ENCODE measurements at regions not wholly inside any gene's neighbourhood (a gene's known extent, or its start where the extent isn't known, plus 50 kb on each side); places are given as distances from the start of the nearest gene placed in this dataset.

DNA sequence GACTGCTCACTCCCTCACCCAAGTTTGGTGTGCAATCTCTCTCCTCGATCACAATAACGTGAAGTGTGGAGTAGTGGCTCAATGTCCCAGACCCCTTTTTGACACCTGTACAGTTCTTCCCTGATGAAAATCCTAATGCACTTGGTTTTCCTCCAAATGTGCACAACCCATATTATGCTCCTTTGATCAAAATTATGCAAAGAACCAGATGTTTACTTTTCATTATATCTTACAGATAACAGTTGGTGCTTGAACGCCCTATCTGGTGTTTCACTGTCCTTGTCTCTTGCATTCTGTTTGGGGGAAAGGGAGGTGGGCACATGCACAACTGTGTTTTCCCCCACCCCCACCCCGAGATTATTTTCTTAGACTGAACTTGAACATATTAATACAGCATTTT, 85.0 kb upstream of the CREB1 start:
- no peak overlapping the region for H3K27ac ChIP-seq (ENCODE audit: low read depth in 1 of 2, low read length in 2 of 2)
- no peaks in the 10 kb centered on the region for H3K27me3 ChIP-seq (ENCODE audit: control insufficient read depth in 2 of 2, insufficient read depth in 2 of 2, low read length in 2 of 2)
- H3K4me3 ChIP-seq (replicated peaks in 1 of 3; ENCODE audit: low read depth in 2 of 3, low read length in 3 of 3) = no peak overlapping the region
- peaks cover 0 to 3% (median 2%) of the 10 kb centered on the region in 3 donors for H3K27me3 Mint-ChIP-seq (ENCODE audit: low read depth in 3 of 3)
- H4K20me1 ChIP-seq (ENCODE audit: insufficient read depth, low read length) = no peaks in the 10 kb centered on the region
- H3K4me1 Mint-ChIP-seq = no peaks in the 10 kb centered on the region
- H3K4me2 ChIP-seq (replicated peaks; ENCODE audit: extremely low read depth, low read length, poor library complexity, severe bottlenecking) = no peak overlapping the region
- H3K4me3 Mint-ChIP-seq = no peak overlapping the region
- H3K9ac ChIP-seq (ENCODE audit: insufficient read depth, low read length, poor library complexity, severe bottlenecking) = no peak overlapping the region
- peaks cover 0 to 2% (median 0%) of the 10 kb centered on the region in 7 donors for H3K9me3 Mint-ChIP-seq
- H2AFZ ChIP-seq (ENCODE audit: insufficient read depth, low read depth, low read length, poor library complexity, severe bottlenecking) = no peak overlapping the region
- H3K4me1 ChIP-seq (ENCODE audit: control insufficient read depth in 1 of 2, insufficient read depth in 2 of 2, low read length in 2 of 2) = no peaks in the 10 kb centered on the region
- H3K9me3 ChIP-seq (replicated peaks in 1 of 2; ENCODE audit: control insufficient read depth in 1 of 2, insufficient read depth in 1 of 2, low read length in 2 of 2) = no peaks in the 10 kb centered on the region
- H3K79me2 ChIP-seq (ENCODE audit: insufficient read depth, low read length) = no peaks in the 10 kb centered on the region
- DNase-seq = no peak
- intact Hi-C loops (cut with micrococcal nuclease) = no loop called here
- no peaks in the 10 kb centered on the region for H3K36me3 Mint-ChIP-seq
- no peak overlapping the region for H3K27ac Mint-ChIP-seq
- TF ChIP-seq, protein P1, sequence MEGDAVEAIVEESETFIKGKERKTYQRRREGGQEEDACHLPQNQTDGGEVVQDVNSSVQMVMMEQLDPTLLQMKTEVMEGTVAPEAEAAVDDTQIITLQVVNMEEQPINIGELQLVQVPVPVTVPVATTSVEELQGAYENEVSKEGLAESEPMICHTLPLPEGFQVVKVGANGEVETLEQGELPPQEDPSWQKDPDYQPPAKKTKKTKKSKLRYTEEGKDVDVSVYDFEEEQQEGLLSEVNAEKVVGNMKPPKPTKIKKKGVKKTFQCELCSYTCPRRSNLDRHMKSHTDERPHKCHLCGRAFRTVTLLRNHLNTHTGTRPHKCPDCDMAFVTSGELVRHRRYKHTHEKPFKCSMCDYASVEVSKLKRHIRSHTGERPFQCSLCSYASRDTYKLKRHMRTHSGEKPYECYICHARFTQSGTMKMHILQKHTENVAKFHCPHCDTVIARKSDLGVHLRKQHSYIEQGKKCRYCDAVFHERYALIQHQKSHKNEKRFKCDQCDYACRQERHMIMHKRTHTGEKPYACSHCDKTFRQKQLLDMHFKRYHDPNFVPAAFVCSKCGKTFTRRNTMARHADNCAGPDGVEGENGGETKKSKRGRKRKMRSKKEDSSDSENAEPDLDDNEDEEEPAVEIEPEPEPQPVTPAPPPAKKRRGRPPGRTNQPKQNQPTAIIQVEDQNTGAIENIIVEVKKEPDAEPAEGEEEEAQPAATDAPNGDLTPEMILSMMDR (IDR thresholded peaks at IDR 0.05) = no peak
- no CpG with 5 or more reads among the region's 4 CpGs for WGBS (ENCODE audit: insufficient coverage)
- H3K36me3 ChIP-seq (replicated peaks in 1 of 2; ENCODE audit: control insufficient read depth in 1 of 2, insufficient read depth in 2 of 2, low read length in 2 of 2) = no peaks in the 10 kb centered on the region

DNA sequence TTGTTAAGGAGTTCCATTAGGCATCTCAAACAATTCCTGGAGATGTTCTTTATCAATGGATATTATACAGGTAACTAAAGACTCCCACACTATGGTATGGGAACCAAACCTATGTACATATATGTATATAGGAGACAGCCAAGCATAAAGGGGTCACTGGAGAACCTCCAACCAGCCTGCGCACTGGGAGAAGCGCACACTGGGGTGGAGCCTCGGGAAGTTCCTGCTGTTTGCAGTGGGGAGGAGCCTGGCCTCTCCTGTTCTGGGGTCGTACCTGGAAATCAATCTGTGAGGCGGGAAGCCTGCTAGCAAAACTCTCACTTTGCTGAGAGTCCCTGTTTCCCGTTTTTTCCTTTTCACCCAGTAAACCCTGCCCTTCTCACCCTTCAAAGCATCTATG, 83.1 kb upstream of the CREB1 start:
- peaks cover 0 to 3% (median 2%) of the 10 kb centered on the region in 3 donors for H3K27me3 Mint-ChIP-seq (ENCODE audit: low read depth in 3 of 3)
- Histone ChIP-seq H2AFZ (ENCODE audit: insufficient read depth, low read depth, low read length, poor library complexity, severe bottlenecking) (no peak overlapping the region), H3K9me3 (replicated peaks in 1 of 2; ENCODE audit: control insufficient read depth in 1 of 2, insufficient read depth in 1 of 2, low read length in 2 of 2) (no peaks in the 10 kb centered on the region), H3K4me3 (replicated peaks in 1 of 3; ENCODE audit: low read depth in 2 of 3, low read length in 3 of 3) (no peak overlapping the region), H4K20me1 (ENCODE audit: insufficient read depth, low read length) (no peaks in the 10 kb centered on the region), H3K4me2 (replicated peaks; ENCODE audit: extremely low read depth, low read length, poor library complexity, severe bottlenecking) (no peak overlapping the region), H3K79me2 (ENCODE audit: insufficient read depth, low read length) (no peaks in the 10 kb centered on the region), H3K9ac (ENCODE audit: insufficient read depth, low read length, poor library complexity, severe bottlenecking) (no peak overlapping the region), H3K36me3 (replicated peaks in 1 of 2; ENCODE audit: control insufficient read depth in 1 of 2, insufficient read depth in 2 of 2, low read length in 2 of 2) (no peaks in the 10 kb centered on the region), H3K4me1 (ENCODE audit: control insufficient read depth in 1 of 2, insufficient read depth in 2 of 2, low read length in 2 of 2) (no peaks in the 10 kb centered on the region), H3K27ac (ENCODE audit: low read depth in 1 of 2, low read length in 2 of 2) (no peak overlapping the region), H3K27me3 (ENCODE audit: control insufficient read depth in 2 of 2, insufficient read depth in 2 of 2, low read length in 2 of 2) (no peaks in the 10 kb centered on the region)
- intact Hi-C loops (cut with micrococcal nuclease) = no loop called here
- H3K4me3 Mint-ChIP-seq = no peak overlapping the region
- H3K4me1 Mint-ChIP-seq = no peaks in the 10 kb centered on the region
- H3K27ac Mint-ChIP-seq = no peak overlapping the region
- H3K36me3 Mint-ChIP-seq = no peaks in the 10 kb centered on the region
- 20% methylated on average over 1 of the region's 6 CpGs for WGBS (ENCODE audit: insufficient coverage)
- TF ChIP-seq, protein P1 (IDR thresholded peaks at IDR 0.05) = no peak
- peaks cover 0 to 2% (median 0%) of the 10 kb centered on the region in 7 donors for H3K9me3 Mint-ChIP-seq
- DNase-seq = no peak
